Activated T-helper 17 cell treated with anti-CD3 and anti-CD28 coated beads, Interleukin-2, amount 50 U/mL, for 72 hours (primary cell): ENCODE measurements at regions not wholly inside any gene's neighbourhood (a gene's known extent, or its start where the extent isn't known, plus 50 kb on each side); places are given as distances from the start of the nearest gene placed in this dataset.

ENCODE experiments used
- ATAC-seq: fragments of 150-1000 bp; cut with Tn5 transposase; replicated peaks from 2 replicates; pipeline ENCODE4 v1.10.0; 2021; ENCODE audit warnings: mild to moderate bottlenecking, moderate library complexity
- H3K27ac Mint-ChIP-seq: one replicate; pipeline ENCODE4 v1.8.0; 2022; ENCODE audit warnings: mixed read lengths
- H3K27me3 Mint-ChIP-seq: one replicate; pipeline ENCODE4 v1.8.0; 2022; ENCODE audit warnings: mixed read lengths
- H3K36me3 Mint-ChIP-seq: one replicate; pipeline ENCODE4 v1.8.0; 2022; ENCODE audit warnings: low read depth, mild to moderate bottlenecking, mixed read lengths
- H3K4me1 Mint-ChIP-seq: one replicate; pipeline ENCODE4 v1.8.0; 2022; ENCODE audit warnings: mixed read lengths
- H3K4me3 Mint-ChIP-seq: one replicate; pipeline ENCODE4 v1.8.0; 2022; ENCODE audit warnings: mild to moderate bottlenecking, mixed read lengths
- H3K9me3 Mint-ChIP-seq: one replicate; pipeline ENCODE4 v1.8.0; 2022; ENCODE audit warnings: mixed read lengths

- Mint-ChIP-seq H3K27me3 (no peaks in the 10 kb centered on the region), H3K27ac (no peak overlapping the region), H3K4me1 (no peaks in the 10 kb centered on the region), H3K4me3 (no peak overlapping the region), H3K36me3 (no peaks in the 10 kb centered on the region), H3K9me3 (no peaks in the 10 kb centered on the region)
- ATAC-seq = no peak
These were observed 1218.7 kb downstream of the EFNB2 start for GRCh38 chr13:105316731-105317130.

- Mint-ChIP-seq H3K27me3 (no peaks in the 10 kb centered on the region), H3K9me3 (no peaks in the 10 kb centered on the region), H3K27ac (no peak overlapping the region), H3K36me3 (no peaks in the 10 kb centered on the region), H3K4me3 (no peak overlapping the region), H3K4me1 (no peaks in the 10 kb centered on the region)
- no peak for ATAC-seq
These were observed 1222.6 kb downstream of the EFNB2 start for GRCh38 chr13:105312906-105313305.

- Mint-ChIP-seq H3K4me1 (no peaks in the 10 kb centered on the region), H3K27ac (no peak overlapping the region), H3K4me3 (no peak overlapping the region), H3K36me3 (no peaks in the 10 kb centered on the region), H3K9me3 (no peaks in the 10 kb centered on the region), H3K27me3 (no peaks in the 10 kb centered on the region)
- no peak for ATAC-seq
These were observed 1224.4 kb downstream of the EFNB2 start for GRCh38 chr13:105311094-105311493.

GRCh38 chr13:105307776-105308175 is 1227.7 kb downstream of the EFNB2 start:
- no peak for ATAC-seq
- no peak overlapping the region for H3K27ac Mint-ChIP-seq
- no peaks in the 10 kb centered on the region for H3K9me3 Mint-ChIP-seq
- no peaks in the 10 kb centered on the region for H3K4me1 Mint-ChIP-seq
- no peaks in the 10 kb centered on the region for H3K27me3 Mint-ChIP-seq
- no peak overlapping the region for H3K4me3 Mint-ChIP-seq
- H3K36me3 Mint-ChIP-seq = no peaks in the 10 kb centered on the region

GRCh38 chr13:105297839-105298238 is 1237.6 kb downstream of the EFNB2 start:
- H3K4me3 Mint-ChIP-seq = no peak overlapping the region
- H3K27ac Mint-ChIP-seq = no peak overlapping the region
- no peaks in the 10 kb centered on the region for H3K36me3 Mint-ChIP-seq
- H3K9me3 Mint-ChIP-seq = no peaks in the 10 kb centered on the region
- ATAC-seq = no peak
- no peaks in the 10 kb centered on the region for H3K4me1 Mint-ChIP-seq
- H3K27me3 Mint-ChIP-seq = no peaks in the 10 kb centered on the region

GRCh38 chr13:105291987-105292386 is 1243.5 kb downstream of the EFNB2 start:
- Mint-ChIP-seq H3K4me1 (no peaks in the 10 kb centered on the region), H3K27ac (no peak overlapping the region), H3K27me3 (no peaks in the 10 kb centered on the region), H3K36me3 (no peaks in the 10 kb centered on the region), H3K9me3 (no peaks in the 10 kb centered on the region), H3K4me3 (no peak overlapping the region)
- ATAC-seq = no peak

GRCh38 chr13:105290596-105290995 is 1244.9 kb downstream of the EFNB2 start:
- Mint-ChIP-seq H3K4me3 (no peak overlapping the region), H3K4me1 (no peaks in the 10 kb centered on the region), H3K36me3 (no peaks in the 10 kb centered on the region), H3K27me3 (no peaks in the 10 kb centered on the region), H3K27ac (no peak overlapping the region), H3K9me3 (no peaks in the 10 kb centered on the region)
- ATAC-seq = no peak

GRCh38 chr13:105285526-105285925 is 1249.9 kb downstream of the EFNB2 start:
- H3K9me3 Mint-ChIP-seq = no peaks in the 10 kb centered on the region
- H3K27ac Mint-ChIP-seq = no peak overlapping the region
- ATAC-seq = no peak
- H3K4me1 Mint-ChIP-seq = no peaks in the 10 kb centered on the region
- no peaks in the 10 kb centered on the region for H3K27me3 Mint-ChIP-seq
- H3K36me3 Mint-ChIP-seq = no peaks in the 10 kb centered on the region
- H3K4me3 Mint-ChIP-seq = no peak overlapping the region

- Mint-ChIP-seq H3K36me3 (no peaks in the 10 kb centered on the region), H3K4me1 (no peaks in the 10 kb centered on the region), H3K4me3 (no peak overlapping the region), H3K9me3 (no peaks in the 10 kb centered on the region), H3K27me3 (no peaks in the 10 kb centered on the region), H3K27ac (no peak overlapping the region)
- no peak for ATAC-seq
These were observed 1252.8 kb downstream of the EFNB2 start for GRCh38 chr13:105282406-105283285.

- H3K27ac Mint-ChIP-seq = no peak overlapping the region
- no peak overlapping the region for H3K4me3 Mint-ChIP-seq
- no peaks in the 10 kb centered on the region for H3K4me1 Mint-ChIP-seq
- no peaks in the 10 kb centered on the region for H3K36me3 Mint-ChIP-seq
- ATAC-seq = no peak
- H3K27me3 Mint-ChIP-seq = peaks cover 3% of the 10 kb centered on the region
- no peaks in the 10 kb centered on the region for H3K9me3 Mint-ChIP-seq
These were observed 1256.5 kb downstream of the EFNB2 start for GRCh38 chr13:105278943-105279381.

- H3K27ac Mint-ChIP-seq = no peak overlapping the region
- H3K36me3 Mint-ChIP-seq = no peaks in the 10 kb centered on the region
- no peak for ATAC-seq
- H3K27me3 Mint-ChIP-seq = peaks cover 3% of the 10 kb centered on the region
- no peaks in the 10 kb centered on the region for H3K9me3 Mint-ChIP-seq
- H3K4me3 Mint-ChIP-seq = no peak overlapping the region
- H3K4me1 Mint-ChIP-seq = no peaks in the 10 kb centered on the region
These were observed 1258.9 kb downstream of the EFNB2 start for GRCh38 chr13:105276571-105276970.

GRCh38 chr13:105273665-105274222 is 1261.7 kb downstream of the EFNB2 start:
- Mint-ChIP-seq H3K36me3 (no peaks in the 10 kb centered on the region), H3K4me1 (no peaks in the 10 kb centered on the region), H3K27me3 (peaks cover 3% of the 10 kb centered on the region), H3K4me3 (no peak overlapping the region), H3K27ac (no peak overlapping the region), H3K9me3 (no peaks in the 10 kb centered on the region)
- no peak for ATAC-seq

GRCh38 chr13:105272660-105273631 is 1262.5 kb downstream of the EFNB2 start:
- H3K4me3 Mint-ChIP-seq = no peak overlapping the region
- H3K36me3 Mint-ChIP-seq = no peaks in the 10 kb centered on the region
- no peaks in the 10 kb centered on the region for H3K4me1 Mint-ChIP-seq
- ATAC-seq = no peak
- H3K27ac Mint-ChIP-seq = no peak overlapping the region
- no peaks in the 10 kb centered on the region for H3K9me3 Mint-ChIP-seq
- peaks cover 3% of the 10 kb centered on the region for H3K27me3 Mint-ChIP-seq

- Mint-ChIP-seq H3K9me3 (no peaks in the 10 kb centered on the region), H3K4me1 (no peaks in the 10 kb centered on the region), H3K27me3 (no peaks in the 10 kb centered on the region), H3K4me3 (no peak overlapping the region), H3K27ac (no peak overlapping the region), H3K36me3 (no peaks in the 10 kb centered on the region)
- no peak for ATAC-seq
These were observed 1268.8 kb downstream of the EFNB2 start for GRCh38 chr13:105266615-105267014.
